Liver (tissue), 1 donor: ENCODE measurements at regions not wholly inside any gene's neighbourhood (a gene's known extent, or its start where the extent isn't known, plus 50 kb on each side); places are given as distances from the start of the nearest gene placed in this dataset.

Source experiments
- FOXA1 ChIP-seq: IDR thresholded peaks from 2 replicates; pipeline ENCODE4 v1.6.1; 2016; ENCODE audit warnings: antibody characterized with exemption
- YY1 ChIP-seq: IDR thresholded peaks from 2 replicates; pipeline ENCODE4 v1.6.1; 2016; ENCODE audit warnings: antibody characterized with exemption, mild to moderate bottlenecking
- TF ChIP-seq, protein P1 (sequence below): IDR thresholded peaks from 2 replicates; pipeline ENCODE4 v1.6.1; 2016; ENCODE audit warnings: antibody characterized with exemption
- TF ChIP-seq, protein P2 (sequence below): IDR thresholded peaks from 2 replicates; pipeline ENCODE4 v1.6.1; 2016; ENCODE audit warnings: antibody characterized with exemption
- TF ChIP-seq, protein P3 (sequence below): IDR thresholded peaks from 2 replicates; pipeline ENCODE4 v1.6.1; 2016; ENCODE audit warnings: antibody characterized with exemption, mild to moderate bottlenecking

DNA sequence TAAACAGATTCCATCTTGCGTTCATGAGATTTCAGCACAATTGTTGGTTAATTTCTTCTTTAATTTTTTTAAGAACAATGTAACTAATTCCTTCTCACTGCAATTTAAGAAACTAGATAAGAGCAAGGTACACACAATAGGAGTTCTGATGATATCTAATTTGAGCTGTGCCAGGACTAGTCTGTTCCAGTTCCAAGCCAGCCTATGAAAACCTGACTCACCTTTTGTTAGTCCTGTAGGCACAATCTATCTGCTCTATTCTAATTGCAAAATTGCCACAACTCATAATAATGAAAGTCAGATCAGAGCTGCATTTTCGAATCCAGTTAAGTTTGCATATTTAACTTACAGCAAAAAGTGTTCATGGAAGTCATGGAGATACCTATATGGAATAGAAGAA, 494.1 kb upstream of the TUSC1 start:
- no peak for TF ChIP-seq YY1
- TF ChIP-seq, protein P1, sequence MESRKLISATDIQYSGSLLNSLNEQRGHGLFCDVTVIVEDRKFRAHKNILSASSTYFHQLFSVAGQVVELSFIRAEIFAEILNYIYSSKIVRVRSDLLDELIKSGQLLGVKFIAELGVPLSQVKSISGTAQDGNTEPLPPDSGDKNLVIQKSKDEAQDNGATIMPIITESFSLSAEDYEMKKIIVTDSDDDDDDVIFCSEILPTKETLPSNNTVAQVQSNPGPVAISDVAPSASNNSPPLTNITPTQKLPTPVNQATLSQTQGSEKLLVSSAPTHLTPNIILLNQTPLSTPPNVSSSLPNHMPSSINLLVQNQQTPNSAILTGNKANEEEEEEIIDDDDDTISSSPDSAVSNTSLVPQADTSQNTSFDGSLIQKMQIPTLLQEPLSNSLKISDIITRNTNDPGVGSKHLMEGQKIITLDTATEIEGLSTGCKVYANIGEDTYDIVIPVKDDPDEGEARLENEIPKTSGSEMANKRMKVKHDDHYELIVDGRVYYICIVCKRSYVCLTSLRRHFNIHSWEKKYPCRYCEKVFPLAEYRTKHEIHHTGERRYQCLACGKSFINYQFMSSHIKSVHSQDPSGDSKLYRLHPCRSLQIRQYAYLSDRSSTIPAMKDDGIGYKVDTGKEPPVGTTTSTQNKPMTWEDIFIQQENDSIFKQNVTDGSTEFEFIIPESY = no peak
- TF ChIP-seq, protein P2, sequence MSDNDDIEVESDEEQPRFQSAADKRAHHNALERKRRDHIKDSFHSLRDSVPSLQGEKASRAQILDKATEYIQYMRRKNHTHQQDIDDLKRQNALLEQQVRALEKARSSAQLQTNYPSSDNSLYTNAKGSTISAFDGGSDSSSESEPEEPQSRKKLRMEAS = no peak
- TF ChIP-seq, protein P3, sequence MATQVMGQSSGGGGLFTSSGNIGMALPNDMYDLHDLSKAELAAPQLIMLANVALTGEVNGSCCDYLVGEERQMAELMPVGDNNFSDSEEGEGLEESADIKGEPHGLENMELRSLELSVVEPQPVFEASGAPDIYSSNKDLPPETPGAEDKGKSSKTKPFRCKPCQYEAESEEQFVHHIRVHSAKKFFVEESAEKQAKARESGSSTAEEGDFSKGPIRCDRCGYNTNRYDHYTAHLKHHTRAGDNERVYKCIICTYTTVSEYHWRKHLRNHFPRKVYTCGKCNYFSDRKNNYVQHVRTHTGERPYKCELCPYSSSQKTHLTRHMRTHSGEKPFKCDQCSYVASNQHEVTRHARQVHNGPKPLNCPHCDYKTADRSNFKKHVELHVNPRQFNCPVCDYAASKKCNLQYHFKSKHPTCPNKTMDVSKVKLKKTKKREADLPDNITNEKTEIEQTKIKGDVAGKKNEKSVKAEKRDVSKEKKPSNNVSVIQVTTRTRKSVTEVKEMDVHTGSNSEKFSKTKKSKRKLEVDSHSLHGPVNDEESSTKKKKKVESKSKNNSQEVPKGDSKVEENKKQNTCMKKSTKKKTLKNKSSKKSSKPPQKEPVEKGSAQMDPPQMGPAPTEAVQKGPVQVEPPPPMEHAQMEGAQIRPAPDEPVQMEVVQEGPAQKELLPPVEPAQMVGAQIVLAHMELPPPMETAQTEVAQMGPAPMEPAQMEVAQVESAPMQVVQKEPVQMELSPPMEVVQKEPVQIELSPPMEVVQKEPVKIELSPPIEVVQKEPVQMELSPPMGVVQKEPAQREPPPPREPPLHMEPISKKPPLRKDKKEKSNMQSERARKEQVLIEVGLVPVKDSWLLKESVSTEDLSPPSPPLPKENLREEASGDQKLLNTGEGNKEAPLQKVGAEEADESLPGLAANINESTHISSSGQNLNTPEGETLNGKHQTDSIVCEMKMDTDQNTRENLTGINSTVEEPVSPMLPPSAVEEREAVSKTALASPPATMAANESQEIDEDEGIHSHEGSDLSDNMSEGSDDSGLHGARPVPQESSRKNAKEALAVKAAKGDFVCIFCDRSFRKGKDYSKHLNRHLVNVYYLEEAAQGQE = no peak
- no peak for TF ChIP-seq FOXA1
